ENCODE measurements at regions not wholly inside any gene's neighbourhood (a gene's known extent, or its start where the extent isn't known, plus 50 kb on each side); places are given as distances from the start of the nearest gene placed in this dataset.
"Not testable (repeated sequence)": the region's sequence is repeated elsewhere in the genome, so short reads cannot be mapped to it uniquely, and the experiment has no call there.

GRCh38 chr18:10350661-10351060, 103.8 kb upstream of the APCDD1 start:
- WGBS, 2 experiments (ENCODE audit: insufficient coverage in 2 of 2) = 90 to 97% methylated on average over 8 of the region's 10 CpGs
- H3K4me1 ChIP-seq (ENCODE audit: control insufficient read depth, insufficient read depth, low read length, poor library complexity, severe bottlenecking) = peaks cover 9% of the 10 kb centered on the region
- no peaks in the 10 kb centered on the region for H3K9me3 ChIP-seq (ENCODE audit: control insufficient read depth, low read length)

GRCh38 chr18:10351219-10351818, 103.1 kb upstream of the APCDD1 start:
- Histone ChIP-seq H3K27ac (ENCODE audit: low read depth, low read length, severe bottlenecking) (no peak overlapping the region), H3K36me3 (ENCODE audit: control insufficient read depth, insufficient read depth, low read length) (no peaks in the 10 kb centered on the region), H3K4me3 (ENCODE audit: extremely low read depth, insufficient read depth, low read length, poor library complexity, severe bottlenecking) (no peak overlapping the region), H3K9me3 (ENCODE audit: control insufficient read depth, low read length) (no peaks in the 10 kb centered on the region), H3K4me1 (ENCODE audit: control insufficient read depth, insufficient read depth, low read length, poor library complexity, severe bottlenecking) (peaks cover 9% of the 10 kb centered on the region)
- WGBS, 2 experiments (ENCODE audit: insufficient coverage in 2 of 2) = 91 to 100% methylated on average over 1 to 4 of the region's 6 CpGs

More at GRCh38 chr18:10350661-10351060, 103.8 kb upstream of the APCDD1 start:
- H3K36me3 ChIP-seq (ENCODE audit: control insufficient read depth, insufficient read depth, low read length) = no peaks in the 10 kb centered on the region
- no peak overlapping the region for H3K27ac ChIP-seq (ENCODE audit: low read depth, low read length, severe bottlenecking)
- no peak overlapping the region for H3K4me3 ChIP-seq (ENCODE audit: extremely low read depth, insufficient read depth, low read length, poor library complexity, severe bottlenecking)

GRCh38 chr18:10351858-10352257, 102.6 kb upstream of the APCDD1 start:
- peaks cover 9% of the 10 kb centered on the region for H3K4me1 ChIP-seq (ENCODE audit: control insufficient read depth, insufficient read depth, low read length, poor library complexity, severe bottlenecking)
- H3K4me3 ChIP-seq (ENCODE audit: extremely low read depth, insufficient read depth, low read length, poor library complexity, severe bottlenecking) = no peak overlapping the region
- peaks cover 5% of the 10 kb centered on the region for H3K9me3 ChIP-seq (ENCODE audit: control insufficient read depth, low read length)
- no peaks in the 10 kb centered on the region for H3K36me3 ChIP-seq (ENCODE audit: control insufficient read depth, insufficient read depth, low read length)
- no peak overlapping the region for H3K27ac ChIP-seq (ENCODE audit: low read depth, low read length, severe bottlenecking)
- 90 to 100% methylated on average over 2 of the region's 4 CpGs for WGBS, 2 experiments (ENCODE audit: insufficient coverage in 2 of 2)

- no peak overlapping the region for H3K27ac ChIP-seq (ENCODE audit: low read depth, low read length, severe bottlenecking)
- 93 to 96% methylated on average over 2 of the region's 2 CpGs for WGBS, 2 experiments (ENCODE audit: insufficient coverage in 2 of 2)
- no peak overlapping the region for H3K4me3 ChIP-seq (ENCODE audit: extremely low read depth, insufficient read depth, low read length, poor library complexity, severe bottlenecking)
- H3K9me3 ChIP-seq (ENCODE audit: control insufficient read depth, low read length) = peaks cover 12% of the 10 kb centered on the region
- no peaks in the 10 kb centered on the region for H3K36me3 ChIP-seq (ENCODE audit: control insufficient read depth, insufficient read depth, low read length)
- peaks cover 9% of the 10 kb centered on the region for H3K4me1 ChIP-seq (ENCODE audit: control insufficient read depth, insufficient read depth, low read length, poor library complexity, severe bottlenecking)
Measured at GRCh38 chr18:10352671-10353070, 101.8 kb upstream of the APCDD1 start.

- H3K4me1 ChIP-seq (ENCODE audit: control insufficient read depth, insufficient read depth, low read length, poor library complexity, severe bottlenecking) = peaks cover 9% of the 10 kb centered on the region
- H3K9me3 ChIP-seq (ENCODE audit: control insufficient read depth, low read length) = peaks cover 12% of the 10 kb centered on the region
- H3K4me3 ChIP-seq (ENCODE audit: extremely low read depth, insufficient read depth, low read length, poor library complexity, severe bottlenecking) = no peak overlapping the region
- 85 to 89% methylated on average over 1 to 2 of the region's 2 CpGs for WGBS, 2 experiments (ENCODE audit: insufficient coverage in 2 of 2)
- H3K27ac ChIP-seq (ENCODE audit: low read depth, low read length, severe bottlenecking) = peak overlapping the region; percentile 54
- H3K36me3 ChIP-seq (ENCODE audit: control insufficient read depth, insufficient read depth, low read length) = no peaks in the 10 kb centered on the region
Measured at GRCh38 chr18:10353791-10354190, 100.6 kb upstream of the APCDD1 start.

GRCh38 chr18:10354241-10354811, 100.1 kb upstream of the APCDD1 start:
- Histone ChIP-seq H3K36me3 (ENCODE audit: control insufficient read depth, insufficient read depth, low read length) (no peaks in the 10 kb centered on the region), H3K4me3 (ENCODE audit: extremely low read depth, insufficient read depth, low read length, poor library complexity, severe bottlenecking) (no peak overlapping the region), H3K4me1 (ENCODE audit: control insufficient read depth, insufficient read depth, low read length, poor library complexity, severe bottlenecking) (peaks cover 9% of the 10 kb centered on the region), H3K27ac (ENCODE audit: low read depth, low read length, severe bottlenecking) (peak overlapping the region; percentile 54), H3K9me3 (ENCODE audit: control insufficient read depth, low read length) (peaks cover 12% of the 10 kb centered on the region)
- no CpG with 5 or more reads among the region's 1 CpG for WGBS, 2 experiments (ENCODE audit: insufficient coverage in 2 of 2)

- no peaks in the 10 kb centered on the region for H3K36me3 ChIP-seq (ENCODE audit: control insufficient read depth, insufficient read depth, low read length)
- peaks cover 9% of the 10 kb centered on the region for H3K4me1 ChIP-seq (ENCODE audit: control insufficient read depth, insufficient read depth, low read length, poor library complexity, severe bottlenecking)
- H3K9me3 ChIP-seq (ENCODE audit: control insufficient read depth, low read length) = peaks cover 12% of the 10 kb centered on the region
- H3K4me3 ChIP-seq (ENCODE audit: extremely low read depth, insufficient read depth, low read length, poor library complexity, severe bottlenecking) = no peak overlapping the region
- 83 to 100% methylated on average over 1 of the region's 1 CpG for WGBS, 2 experiments (ENCODE audit: insufficient coverage in 2 of 2)
- no peak overlapping the region for H3K27ac ChIP-seq (ENCODE audit: low read depth, low read length, severe bottlenecking)
Measured at GRCh38 chr18:10354890-10355289, 99.5 kb upstream of the APCDD1 start.

- H3K9me3 ChIP-seq (ENCODE audit: control insufficient read depth, low read length) = peaks cover 12% of the 10 kb centered on the region
- not testable (repeated sequence) for H3K4me1 ChIP-seq (ENCODE audit: control insufficient read depth, insufficient read depth, low read length, poor library complexity, severe bottlenecking); H3K27ac ChIP-seq (ENCODE audit: low read depth, low read length, severe bottlenecking); H3K4me3 ChIP-seq (ENCODE audit: extremely low read depth, insufficient read depth, low read length, poor library complexity, severe bottlenecking); H3K36me3 ChIP-seq (ENCODE audit: control insufficient read depth, insufficient read depth, low read length)
Measured at GRCh38 chr18:10356999-10357398, 97.4 kb upstream of the APCDD1 start.

- WGBS, 2 experiments (ENCODE audit: insufficient coverage in 2 of 2) = 67 to 100% methylated on average over 1 of the region's 2 CpGs
- Histone ChIP-seq H3K9me3 (ENCODE audit: control insufficient read depth, low read length) (peaks cover 14% of the 10 kb centered on the region), H3K4me1 (ENCODE audit: control insufficient read depth, insufficient read depth, low read length, poor library complexity, severe bottlenecking) (no peaks in the 10 kb centered on the region), H3K36me3 (ENCODE audit: control insufficient read depth, insufficient read depth, low read length) (no peaks in the 10 kb centered on the region), H3K27ac (ENCODE audit: low read depth, low read length, severe bottlenecking) (no peak overlapping the region), H3K4me3 (ENCODE audit: extremely low read depth, insufficient read depth, low read length, poor library complexity, severe bottlenecking) (no peak overlapping the region)
Measured at GRCh38 chr18:10361660-10362059, 92.8 kb upstream of the APCDD1 start.

GRCh38 chr18:10365021-10365500, 89.4 kb upstream of the APCDD1 start:
- H3K4me1 ChIP-seq (ENCODE audit: control insufficient read depth, insufficient read depth, low read length, poor library complexity, severe bottlenecking) = peaks cover 9% of the 10 kb centered on the region
- H3K27ac ChIP-seq (ENCODE audit: low read depth, low read length, severe bottlenecking) = no peak overlapping the region
- H3K36me3 ChIP-seq (ENCODE audit: control insufficient read depth, insufficient read depth, low read length) = no peaks in the 10 kb centered on the region
- H3K4me3 ChIP-seq (ENCODE audit: extremely low read depth, insufficient read depth, low read length, poor library complexity, severe bottlenecking) = no peak overlapping the region
- peaks cover 5% of the 10 kb centered on the region for H3K9me3 ChIP-seq (ENCODE audit: control insufficient read depth, low read length)
- 89 to 100% methylated on average over 1 of the region's 1 CpG for WGBS, 2 experiments (ENCODE audit: insufficient coverage in 2 of 2)

- Histone ChIP-seq H3K4me1 (ENCODE audit: control insufficient read depth, insufficient read depth, low read length, poor library complexity, severe bottlenecking) (peaks cover 9% of the 10 kb centered on the region), H3K27ac (ENCODE audit: low read depth, low read length, severe bottlenecking) (no peak overlapping the region), H3K36me3 (ENCODE audit: control insufficient read depth, insufficient read depth, low read length) (no peaks in the 10 kb centered on the region), H3K9me3 (ENCODE audit: control insufficient read depth, low read length) (peaks cover 5% of the 10 kb centered on the region), H3K4me3 (ENCODE audit: extremely low read depth, insufficient read depth, low read length, poor library complexity, severe bottlenecking) (no peak overlapping the region)
- WGBS, 2 experiments (ENCODE audit: insufficient coverage in 2 of 2) = 92 to 94% methylated on average over 4 to 5 of the region's 5 CpGs
Measured at GRCh38 chr18:10365901-10366300, 88.5 kb upstream of the APCDD1 start.
